MM.1S (cell line): ENCODE measurements at regions not wholly inside any gene's neighbourhood (a gene's known extent, or its start where the extent isn't known, plus 50 kb on each side); places are given as distances from the start of the nearest gene placed in this dataset.

Experiments
- DNase-seq: peaks from one replicate; pipeline ENCODE4 v3.0.0-alpha.2; 2015
- H2AFZ ChIP-seq: fragments of 300-600 bp; sonication (generic); 2 replicates; pipeline ENCODE4 v1.6.0; 2016; ENCODE audit warnings: antibody characterized with exemption, low read length
- H3F3A ChIP-seq: fragments of 300-600 bp; sonication (generic); 2 replicates; pipeline ENCODE4 v1.6.1; 2016; ENCODE audit warnings: mild to moderate bottlenecking, antibody characterized with exemption, low read length, moderate library complexity, mixed read lengths; ENCODE audit not compliant: insufficient read depth
- H3K27ac ChIP-seq: fragments of 300-600 bp; sonication (generic); 2 replicates; pipeline ENCODE4 v1.5.1; 2016; ENCODE audit warnings: mild to moderate bottlenecking, low read length
- H3K27me3 ChIP-seq: fragments of 300-600 bp; sonication (generic); replicated peaks from 2 replicates; pipeline ENCODE4 v1.6.0; 2016; ENCODE audit warnings: low read length; ENCODE audit not compliant: insufficient read depth
- H3K36me3 ChIP-seq: fragments of 300-600 bp; sonication (generic); replicated peaks from 2 replicates; pipeline ENCODE4 v1.6.1; 2016; ENCODE audit warnings: mild to moderate bottlenecking, low read length, mixed read lengths; ENCODE audit not compliant: insufficient read depth
- H3K4me1 ChIP-seq: fragments of 300-600 bp; sonication (generic); 2 replicates; pipeline ENCODE4 v1.6.1; 2016; ENCODE audit warnings: low read length, mixed read lengths
- H3K4me2 ChIP-seq: fragments of 300-600 bp; sonication (generic); 2 replicates; pipeline ENCODE4 v1.6.0; 2016; ENCODE audit warnings: low read depth, low read length
- H3K4me3 ChIP-seq: fragments of 300-600 bp; sonication (generic); 2 replicates; pipeline ENCODE4 v1.5.1; 2016; ENCODE audit warnings: low read length, mixed read lengths
- H3K79me2 ChIP-seq: fragments of 300-600 bp; sonication (generic); 2 replicates; pipeline ENCODE4 v1.6.1; 2016; ENCODE audit warnings: mixed run types, low read length, mixed read lengths
- H3K9ac ChIP-seq: fragments of 300-600 bp; sonication (generic); 2 replicates; pipeline ENCODE4 v1.6.1; 2016; ENCODE audit warnings: low read length, mixed read lengths
- H3K9me2 ChIP-seq: fragments of 300-600 bp; sonication (generic); replicated peaks from 2 replicates; pipeline ENCODE4 v1.6.1; 2016; ENCODE audit warnings: mild to moderate bottlenecking, low read length, mixed read lengths; ENCODE audit not compliant: insufficient read depth
- H3K9me3 ChIP-seq: fragments of 300-600 bp; sonication (generic); replicated peaks from 2 replicates; pipeline ENCODE4 v1.6.1; 2016; ENCODE audit warnings: mild to moderate bottlenecking, low read length, mixed read lengths; ENCODE audit not compliant: insufficient read depth
- H4K20me1 ChIP-seq: fragments of 300-600 bp; sonication (generic); 2 replicates; pipeline ENCODE4 v1.6.1; 2016; ENCODE audit warnings: mild to moderate bottlenecking, low read length, moderate library complexity, mixed read lengths; ENCODE audit not compliant: insufficient read depth
- EZH2 ChIP-seq: fragments of 300-600 bp; sonication (generic); optimal IDR thresholded peaks from 2 replicates; pipeline ENCODE3; 2017; ENCODE audit warnings: low read depth, mild to moderate bottlenecking, antibody characterized with exemption, low read length, mixed read lengths
- EZH2phosphoT487 ChIP-seq: fragments of 300-600 bp; sonication (generic); IDR thresholded peaks from 2 replicates; pipeline ENCODE4 v1.6.1; 2018; ENCODE audit warnings: antibody characterized with exemption, low read length
- TF ChIP-seq, protein P1 (sequence below): fragments of 300-600 bp; sonication (generic); IDR thresholded peaks from 2 replicates; pipeline ENCODE4 v1.5.1; 2016; ENCODE audit warnings: antibody characterized with exemption, low read length, mixed read lengths

- DNase-seq, result no peak
Measured at GRCh38 chr11:69894648-69895047, 75.4 kb upstream of the FGF3 start.

GRCh38 chr11:69896250-69896649 is 77.0 kb upstream of the FGF3 start:
- no peak overlapping the region for H2AFZ ChIP-seq
- H4K20me1 ChIP-seq, result no peaks in the 10 kb centered on the region
- no peak for TF ChIP-seq EZH2phosphoT487
- TF ChIP-seq, protein P1, sequence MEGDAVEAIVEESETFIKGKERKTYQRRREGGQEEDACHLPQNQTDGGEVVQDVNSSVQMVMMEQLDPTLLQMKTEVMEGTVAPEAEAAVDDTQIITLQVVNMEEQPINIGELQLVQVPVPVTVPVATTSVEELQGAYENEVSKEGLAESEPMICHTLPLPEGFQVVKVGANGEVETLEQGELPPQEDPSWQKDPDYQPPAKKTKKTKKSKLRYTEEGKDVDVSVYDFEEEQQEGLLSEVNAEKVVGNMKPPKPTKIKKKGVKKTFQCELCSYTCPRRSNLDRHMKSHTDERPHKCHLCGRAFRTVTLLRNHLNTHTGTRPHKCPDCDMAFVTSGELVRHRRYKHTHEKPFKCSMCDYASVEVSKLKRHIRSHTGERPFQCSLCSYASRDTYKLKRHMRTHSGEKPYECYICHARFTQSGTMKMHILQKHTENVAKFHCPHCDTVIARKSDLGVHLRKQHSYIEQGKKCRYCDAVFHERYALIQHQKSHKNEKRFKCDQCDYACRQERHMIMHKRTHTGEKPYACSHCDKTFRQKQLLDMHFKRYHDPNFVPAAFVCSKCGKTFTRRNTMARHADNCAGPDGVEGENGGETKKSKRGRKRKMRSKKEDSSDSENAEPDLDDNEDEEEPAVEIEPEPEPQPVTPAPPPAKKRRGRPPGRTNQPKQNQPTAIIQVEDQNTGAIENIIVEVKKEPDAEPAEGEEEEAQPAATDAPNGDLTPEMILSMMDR, result no peak
- TF ChIP-seq EZH2, result no peak
- H3K36me3 ChIP-seq, result no peaks in the 10 kb centered on the region
- H3K9me3 ChIP-seq, result no peaks in the 10 kb centered on the region
- H3K4me1 ChIP-seq, result no peaks in the 10 kb centered on the region
- no peak overlapping the region for H3K4me2 ChIP-seq
- H3F3A ChIP-seq, result no peaks in the 10 kb centered on the region
- H3K9ac ChIP-seq, result no peak overlapping the region
- no peaks in the 10 kb centered on the region for H3K79me2 ChIP-seq
- no peak overlapping the region for H3K27ac ChIP-seq
- no peaks in the 10 kb centered on the region for H3K9me2 ChIP-seq
- DNase-seq, result no peak
- H3K4me3 ChIP-seq, result no peak overlapping the region
- H3K27me3 ChIP-seq, result peaks cover 84% of the 10 kb centered on the region

More at GRCh38 chr11:69894648-69895047, 75.4 kb upstream of the FGF3 start:
- no peak overlapping the region for H3K4me2 ChIP-seq
- H4K20me1 ChIP-seq, result no peaks in the 10 kb centered on the region
- H3K4me3 ChIP-seq, result no peak overlapping the region
- H3K27me3 ChIP-seq, result peaks cover 92% of the 10 kb centered on the region
- no peaks in the 10 kb centered on the region for H3K4me1 ChIP-seq
- no peak overlapping the region for H3K27ac ChIP-seq
- no peaks in the 10 kb centered on the region for H3F3A ChIP-seq
- H3K9me2 ChIP-seq, result no peaks in the 10 kb centered on the region
- H3K36me3 ChIP-seq, result no peaks in the 10 kb centered on the region
- H3K9ac ChIP-seq, result no peak overlapping the region
- no peaks in the 10 kb centered on the region for H3K79me2 ChIP-seq
- no peaks in the 10 kb centered on the region for H3K9me3 ChIP-seq
- H2AFZ ChIP-seq, result no peak overlapping the region
- TF ChIP-seq, protein P1, result no peak
- TF ChIP-seq EZH2 (no peak), EZH2phosphoT487 (no peak)

GRCh38 chr11:69898123-69898522 is 78.9 kb upstream of the FGF3 start:
- Histone ChIP-seq H2AFZ (no peak overlapping the region), H3K79me2 (no peaks in the 10 kb centered on the region), H3K27me3 (peaks cover 83% of the 10 kb centered on the region), H3K4me3 (no peak overlapping the region), H3K9me2 (no peaks in the 10 kb centered on the region), H3K27ac (no peak overlapping the region), H3K4me2 (no peak overlapping the region), H3F3A (no peaks in the 10 kb centered on the region), H3K36me3 (no peaks in the 10 kb centered on the region), H3K9me3 (no peaks in the 10 kb centered on the region), H3K4me1 (no peaks in the 10 kb centered on the region), H4K20me1 (no peaks in the 10 kb centered on the region), H3K9ac (no peak overlapping the region)
- DNase-seq, result no peak
- TF ChIP-seq EZH2phosphoT487 (no peak), EZH2 (no peak)
- TF ChIP-seq, protein P1, result no peak
